Right atrium auricular region (tissue), 2 donors: ENCODE measurements at regions not wholly inside any gene's neighbourhood (a gene's known extent, or its start where the extent isn't known, plus 50 kb on each side); places are given as distances from the start of the nearest gene placed in this dataset.

Experiments
- DNase-seq: peaks from one replicate; pipeline ENCODE4 v3.0.0-alpha.2; 2019; ENCODE audit warnings: low spot score
- H3K27ac ChIP-seq, 2 donors: fragments of 200-600 bp; sonication (generic); 1 replicate in 1 of 2; 2 replicates in 1 of 2; pipeline ENCODE4 v1.5.1; 2016 to 2019
- H3K27me3 ChIP-seq, 2 donors: fragments of 200-600 bp; sonication (generic); one replicate each; pipeline versions ENCODE4 v1.5.1 to v1.6.0; 2017 to 2019
- H3K36me3 ChIP-seq: fragments of 200-600 bp; sonication (generic); one replicate; pipeline ENCODE4 v1.5.1; 2016
- H3K4me1 ChIP-seq, 2 donors: fragments of 200-600 bp; sonication (generic); one replicate each; pipeline versions ENCODE4 v1.5.1 to v1.6.0; 2017 to 2019
- H3K4me3 ChIP-seq, 2 donors: fragments of 200-600 bp; sonication (generic); 1 replicate in 1 of 2; 2 replicates in 1 of 2; pipeline ENCODE4 v1.5.1; 2017 to 2019; ENCODE audit warnings: mild to moderate bottlenecking in 1 of 2, moderate library complexity in 1 of 2
- H3K9me3 ChIP-seq, 2 donors: fragments of 200-600 bp; sonication (generic); one replicate each; pipeline ENCODE4 v1.5.1; 2019
- TF ChIP-seq, protein P1 (sequence below), 2 donors: fragments of 200-600 bp; sonication (generic); IDR thresholded peaks; one replicate each; pipeline ENCODE4 v1.5.1; 2019; ENCODE audit warnings: antibody characterized with exemption in 2 of 2

DNA sequence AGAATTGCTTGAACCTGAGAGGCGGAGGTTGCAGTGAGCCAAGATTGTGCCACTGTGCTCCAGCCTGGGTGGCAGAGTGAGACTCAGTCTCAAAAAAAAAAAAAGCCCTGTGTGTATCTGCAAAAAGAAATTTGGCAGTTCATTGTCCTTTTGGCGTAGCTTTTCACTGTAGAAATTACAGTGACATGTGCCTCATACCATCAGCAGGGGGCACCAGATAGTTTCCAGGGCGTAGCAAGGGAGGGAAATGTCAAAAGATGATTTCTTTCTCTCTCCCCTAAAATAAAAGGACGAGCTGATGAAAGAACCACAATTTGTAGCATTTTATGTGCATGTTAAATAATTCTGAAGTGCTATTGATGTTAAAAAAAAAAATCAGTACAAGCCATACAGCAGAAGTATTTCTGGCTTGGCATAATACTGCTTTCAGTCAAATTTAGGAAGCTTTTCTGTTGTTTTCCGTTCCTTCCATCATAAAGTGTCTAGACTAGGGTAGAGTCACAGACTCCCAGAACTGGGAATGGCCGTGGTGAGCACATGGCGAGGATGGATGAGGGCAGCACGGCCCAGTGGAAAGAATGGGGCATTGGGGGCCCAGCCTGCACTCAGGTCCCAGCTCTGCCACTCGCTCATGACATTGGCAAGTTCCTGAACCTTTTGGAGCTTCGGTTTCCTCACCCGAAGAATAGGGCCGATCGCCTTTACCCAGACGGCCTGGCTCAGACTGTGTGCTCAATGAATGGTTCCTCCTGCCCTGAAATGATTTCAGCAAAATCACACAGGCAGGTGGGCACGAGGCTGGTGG is 59.8 kb upstream of the RPH3AL start:
- no peaks in the 10 kb centered on the region for H3K27me3 ChIP-seq
- no peak overlapping the region for H3K4me3 ChIP-seq
- DNase-seq, result no peak
- no peaks in the 10 kb centered on the region for H3K9me3 ChIP-seq
- H3K27ac ChIP-seq, result peak overlapping the region in 1 of 2 donors; percentile 11
- TF ChIP-seq, protein P1, sequence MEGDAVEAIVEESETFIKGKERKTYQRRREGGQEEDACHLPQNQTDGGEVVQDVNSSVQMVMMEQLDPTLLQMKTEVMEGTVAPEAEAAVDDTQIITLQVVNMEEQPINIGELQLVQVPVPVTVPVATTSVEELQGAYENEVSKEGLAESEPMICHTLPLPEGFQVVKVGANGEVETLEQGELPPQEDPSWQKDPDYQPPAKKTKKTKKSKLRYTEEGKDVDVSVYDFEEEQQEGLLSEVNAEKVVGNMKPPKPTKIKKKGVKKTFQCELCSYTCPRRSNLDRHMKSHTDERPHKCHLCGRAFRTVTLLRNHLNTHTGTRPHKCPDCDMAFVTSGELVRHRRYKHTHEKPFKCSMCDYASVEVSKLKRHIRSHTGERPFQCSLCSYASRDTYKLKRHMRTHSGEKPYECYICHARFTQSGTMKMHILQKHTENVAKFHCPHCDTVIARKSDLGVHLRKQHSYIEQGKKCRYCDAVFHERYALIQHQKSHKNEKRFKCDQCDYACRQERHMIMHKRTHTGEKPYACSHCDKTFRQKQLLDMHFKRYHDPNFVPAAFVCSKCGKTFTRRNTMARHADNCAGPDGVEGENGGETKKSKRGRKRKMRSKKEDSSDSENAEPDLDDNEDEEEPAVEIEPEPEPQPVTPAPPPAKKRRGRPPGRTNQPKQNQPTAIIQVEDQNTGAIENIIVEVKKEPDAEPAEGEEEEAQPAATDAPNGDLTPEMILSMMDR (IDR thresholded peaks at IDR 0.05), result peak; percentile 62 to 84
- peaks cover 0 to 25% of the 10 kb centered on the region in 2 donors for H3K4me1 ChIP-seq
- no peaks in the 10 kb centered on the region for H3K36me3 ChIP-seq

- Histone ChIP-seq H3K27me3 (no peaks in the 10 kb centered on the region), H3K4me1 (peaks cover 0 to 25% of the 10 kb centered on the region in 2 donors), H3K27ac (peak overlapping the region in 1 of 2 donors; percentile 11), H3K4me3 (peak overlapping the region in 1 of 2 donors; percentile 98), H3K9me3 (no peaks in the 10 kb centered on the region), H3K36me3 (no peaks in the 10 kb centered on the region)
- DNase-seq, result no peak
- TF ChIP-seq, protein P1 (IDR thresholded peaks at IDR 0.05), result no peak
Measured at GRCh38 chr17:411421-412120, 59.0 kb upstream of the RPH3AL start.

GRCh38 chr17:410543-411401 is 58.2 kb upstream of the RPH3AL start:
- H3K27me3 ChIP-seq, result no peaks in the 10 kb centered on the region
- H3K36me3 ChIP-seq, result no peaks in the 10 kb centered on the region
- H3K4me3 ChIP-seq, result peak overlapping the region; percentile 56 to 98
- TF ChIP-seq, protein P1 (IDR thresholded peaks at IDR 0.05), result no peak
- DNase-seq, result no peak
- peak overlapping the region in 1 of 2 donors; percentile 84 for H3K27ac ChIP-seq
- H3K9me3 ChIP-seq, result no peaks in the 10 kb centered on the region
- H3K4me1 ChIP-seq, result peaks cover 0 to 25% of the 10 kb centered on the region in 2 donors

GRCh38 chr17:409848-410542 is 57.4 kb upstream of the RPH3AL start:
- peak overlapping the region; percentile 63 to 84 for H3K27ac ChIP-seq
- H3K9me3 ChIP-seq, result no peaks in the 10 kb centered on the region
- TF ChIP-seq, protein P1 (IDR thresholded peaks at IDR 0.05), result no peak
- H3K27me3 ChIP-seq, result no peaks in the 10 kb centered on the region
- DNase-seq, result peak; percentile 100
- peak overlapping the region; percentile 56 to 98 for H3K4me3 ChIP-seq
- H3K36me3 ChIP-seq, result no peaks in the 10 kb centered on the region
- H3K4me1 ChIP-seq, result peaks cover 0 to 25% of the 10 kb centered on the region in 2 donors

- H3K27ac ChIP-seq, result peak overlapping the region; percentile 61 to 63
Measured at GRCh38 chr17:409308-409847, 56.8 kb upstream of the RPH3AL start.

More at GRCh38 chr17:409308-409847, 56.8 kb upstream of the RPH3AL start:
- Histone ChIP-seq H3K4me3 (peak overlapping the region; percentile 22 to 98), H3K4me1 (peaks cover 0 to 25% of the 10 kb centered on the region in 2 donors), H3K27me3 (no peaks in the 10 kb centered on the region), H3K9me3 (no peaks in the 10 kb centered on the region), H3K36me3 (no peaks in the 10 kb centered on the region)
- TF ChIP-seq, protein P1 (IDR thresholded peaks at IDR 0.05), result no peak
- no peak for DNase-seq
